ENCODE measurements at regions not wholly inside any gene's neighbourhood (a gene's known extent, or its start where the extent isn't known, plus 50 kb on each side); places are given as distances from the start of the nearest gene placed in this dataset.
"Not testable (repeated sequence)": the region's sequence is repeated elsewhere in the genome, so short reads cannot be mapped to it uniquely, and the experiment has no call there.

GRCh38 chr3:82137861-82138260 is 376.4 kb upstream of the GBE1 start:
- no peak for DNase-seq

- no peak for DNase-seq
These were observed 375.6 kb upstream of the GBE1 start for GRCh38 chr3:82137050-82137449.

GRCh38 chr3:82133070-82133606 is 371.7 kb upstream of the GBE1 start:
- peak; percentile 49 for DNase-seq

GRCh38 chr3:82132210-82133069 is 371.0 kb upstream of the GBE1 start:
- DNase-seq = no peak

GRCh38 chr3:82130046-82130445 is 368.6 kb upstream of the GBE1 start:
- peak; percentile 88 for DNase-seq

GRCh38 chr3:82129221-82129801 is 367.9 kb upstream of the GBE1 start:
- no peak for DNase-seq

GRCh38 chr3:82128271-82128670 is 366.8 kb upstream of the GBE1 start:
- no peak for DNase-seq

GRCh38 chr3:82122554-82123345 is 361.3 kb upstream of the GBE1 start:
- DNase-seq = no peak

- DNase-seq = no peak
These were observed 353.1 kb upstream of the GBE1 start for GRCh38 chr3:82114589-82114988.

- not testable (repeated sequence) for DNase-seq
These were observed 349.3 kb upstream of the GBE1 start for GRCh38 chr3:82110721-82111120.

GRCh38 chr3:82103241-82103640 is 341.8 kb upstream of the GBE1 start:
- DNase-seq = no peak

- DNase-seq = no peak
These were observed 338.9 kb upstream of the GBE1 start for GRCh38 chr3:82100378-82100777.

- no peak for DNase-seq
These were observed 332.2 kb upstream of the GBE1 start for GRCh38 chr3:82093641-82094040.

- DNase-seq = peak; percentile 9
These were observed 327.3 kb upstream of the GBE1 start for GRCh38 chr3:82088749-82089148.

GRCh38 chr3:82087958-82088357 is 326.5 kb upstream of the GBE1 start:
- DNase-seq = no peak

GRCh38 chr3:82085851-82086475 is 324.5 kb upstream of the GBE1 start:
- no peak for DNase-seq

- no peak for DNase-seq
These were observed 323.9 kb upstream of the GBE1 start for GRCh38 chr3:82085356-82085755.

- DNase-seq = no peak
These were observed 323.4 kb upstream of the GBE1 start for GRCh38 chr3:82084824-82085223.

GRCh38 chr3:82082796-82083195 is 321.4 kb upstream of the GBE1 start:
- DNase-seq = no peak

GRCh38 chr3:82081351-82081750 is 319.9 kb upstream of the GBE1 start:
- DNase-seq = no peak

- DNase-seq = no peak
These were observed 319.3 kb upstream of the GBE1 start for GRCh38 chr3:82080792-82081191.

- no peak for DNase-seq
These were observed 318.8 kb upstream of the GBE1 start for GRCh38 chr3:82080261-82080660.

GRCh38 chr3:82079335-82079890 is 318.0 kb upstream of the GBE1 start:
- no peak for DNase-seq

Measured in inflammatory macrophage treated with lipopolysaccharide for 4 hours (primary cell).